H1 (cell line): ENCODE measurements at regions not wholly inside any gene's neighbourhood (a gene's known extent, or its start where the extent isn't known, plus 50 kb on each side); places are given as distances from the start of the nearest gene placed in this dataset.

Experiments
- ASH2L ChIP-seq: fragments of 200-600, 300-600 bp; sonication (generic); IDR thresholded peaks from one replicate; pipeline ENCODE4 v1.7.1; 2017; ENCODE audit warnings: low read length
- EGR1 ChIP-seq: IDR thresholded peaks from 2 replicates; pipeline ENCODE4 v1.6.1; 2011; ENCODE audit warnings: low read depth, low read length, borderline replicate concordance
- HDAC2 ChIP-seq, 2 experiments: fragments of 300-600 bp in 1 of 2; sonication (generic) in 1 of 2; IDR thresholded peaks; 2 replicates each; pipeline ENCODE4 v1.6.1; 2011 to 2012; ENCODE audit warnings: low read depth in 2 of 2, low read length in 2 of 2, mild to moderate bottlenecking in 2 of 2, moderate library complexity in 2 of 2, borderline replicate concordance in 1 of 2, inconsistent platforms in 1 of 2
- JUND ChIP-seq: IDR thresholded peaks from 2 replicates; pipeline ENCODE4 v1.6.1; 2011; ENCODE audit warnings: mild to moderate bottlenecking, improper control_type of control experiment, low read length
- RBBP5 ChIP-seq: IDR thresholded peaks from 2 replicates; pipeline ENCODE4 v1.7.1; 2012; ENCODE audit warnings: low read depth, mild to moderate bottlenecking, inconsistent platforms, low read length, moderate library complexity, borderline replicate concordance

- no peak for TF ChIP-seq RBBP5
- TF ChIP-seq ASH2L = no peak
- no peak for TF ChIP-seq HDAC2 (IDR thresholded peaks at IDR 0.05; ENCODE audit: borderline replicate concordance in 1 of 2, low read depth in 2 of 2, low read length in 2 of 2)
- no peak for TF ChIP-seq JUND
- no peak for TF ChIP-seq EGR1
These were observed 111.8 kb upstream of the TMEM45B start (continued) for GRCh38 chr11:129703846-129704245.
